ENCODE measurements at regions not wholly inside any gene's neighbourhood (a gene's known extent, or its start where the extent isn't known, plus 50 kb on each side); places are given as distances from the start of the nearest gene placed in this dataset.
A peak's percentile ranks its signal among the peaks of the same experiment; 100 is the strongest.

DNA sequence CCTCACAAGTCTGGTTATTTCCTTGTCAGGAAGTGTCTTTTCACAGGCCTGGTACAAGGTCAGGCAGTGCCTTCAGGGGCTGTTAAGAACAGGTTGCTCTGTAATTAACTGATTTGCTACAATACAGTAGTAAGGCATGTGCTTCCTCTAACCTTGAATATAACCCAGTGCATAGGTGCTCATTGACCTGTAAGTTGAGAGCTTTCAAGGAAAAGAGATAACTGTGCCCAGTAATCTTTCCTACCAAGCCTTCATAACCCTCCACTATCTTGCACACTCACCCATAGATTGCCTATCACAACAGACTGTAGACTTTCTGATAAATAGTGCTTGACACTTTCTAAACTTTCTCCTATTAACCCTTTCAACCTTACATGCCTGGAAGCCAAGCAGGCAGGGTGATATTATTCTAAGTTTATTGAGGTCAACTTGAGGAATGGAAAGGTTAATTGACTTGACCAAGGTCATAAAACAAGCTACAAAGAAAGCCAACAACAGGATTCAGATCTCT, 148.1 kb downstream of the PPARGC1A start:
- peak; percentile 86 for DNase-seq (ENCODE audit: low read depth)

DNA sequence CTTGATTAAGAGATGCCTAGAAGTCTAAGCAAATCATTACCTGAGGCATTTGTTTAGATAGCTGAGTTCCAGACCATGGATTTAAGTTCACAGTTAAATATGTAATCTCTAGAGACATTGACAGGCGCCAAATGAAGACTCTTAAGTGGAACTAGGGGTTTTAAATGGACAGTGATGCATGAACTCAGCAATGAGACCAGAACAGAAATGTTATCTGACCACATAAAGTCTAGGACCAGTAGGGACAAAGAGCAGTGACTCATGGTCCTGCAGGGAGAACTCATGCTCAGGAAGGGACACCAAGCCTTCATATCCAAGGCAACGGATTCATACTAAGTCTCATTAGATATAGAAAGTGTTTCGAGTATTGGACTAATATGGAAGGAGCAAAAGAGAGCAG, 152.3 kb downstream of the PPARGC1A start:
- DNase-seq (ENCODE audit: low read depth): peak; percentile 80

DNA sequence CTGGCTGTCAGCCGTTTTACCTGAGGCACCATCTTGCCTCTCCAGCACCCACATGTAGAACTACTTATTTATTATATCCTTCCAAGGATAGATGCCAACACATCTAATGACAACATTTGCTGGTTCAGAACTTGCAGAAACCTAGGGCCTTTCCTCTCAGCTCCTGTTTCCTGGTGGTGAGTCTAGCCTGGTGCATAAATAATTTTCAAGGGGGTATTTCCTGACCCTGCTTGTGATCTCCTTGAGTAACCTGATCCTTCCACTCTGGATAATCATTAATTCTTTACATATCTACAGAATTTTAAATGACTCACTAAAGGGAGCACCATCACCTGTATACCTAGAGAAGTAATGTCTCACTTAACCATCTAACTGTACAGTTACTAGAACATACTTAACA, 153.4 kb downstream of the PPARGC1A start:
- peak; percentile 73 for DNase-seq (ENCODE audit: low read depth)

DNA sequence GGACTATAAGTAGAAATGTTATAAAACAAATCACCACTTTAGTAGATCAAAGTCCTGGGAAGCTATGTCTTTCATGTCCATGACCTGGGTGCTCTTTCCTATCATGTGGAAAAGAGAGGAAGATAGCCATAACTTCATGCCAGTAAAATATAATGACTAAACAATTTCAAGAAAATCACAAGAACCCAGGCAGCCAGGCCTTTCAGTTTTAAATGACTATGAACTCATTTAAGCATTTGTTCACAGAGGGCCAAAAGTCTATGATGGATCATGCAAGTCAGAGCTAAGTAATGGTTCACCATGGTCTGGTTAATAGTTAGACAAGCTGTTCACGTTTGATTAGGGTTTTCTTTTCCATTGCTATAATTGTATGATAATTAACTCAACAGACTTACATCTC, 155.8 kb downstream of the PPARGC1A start:
- peak; percentile 94 for DNase-seq (ENCODE audit: low read depth)

DNA sequence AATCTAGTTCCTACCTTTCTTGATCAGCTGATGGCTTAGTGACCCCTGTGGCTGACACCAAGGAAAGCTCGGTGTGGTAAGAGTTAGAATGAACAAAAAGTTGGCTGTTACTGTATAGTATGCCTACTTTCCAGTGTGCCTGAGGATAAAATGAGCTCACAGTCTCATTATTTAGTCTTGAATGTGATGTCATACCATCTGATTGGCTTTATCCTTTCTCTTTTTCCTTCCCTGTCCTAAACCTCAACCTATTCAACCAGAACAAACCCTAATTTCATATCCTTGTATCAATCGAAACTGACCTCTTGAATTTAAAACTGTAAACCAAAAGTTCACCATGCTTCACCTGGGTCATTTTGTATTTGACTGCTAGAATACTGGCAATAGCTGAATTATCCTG, 156.4 kb downstream of the PPARGC1A start:
- peak; percentile 63 for DNase-seq (ENCODE audit: low read depth)

DNA sequence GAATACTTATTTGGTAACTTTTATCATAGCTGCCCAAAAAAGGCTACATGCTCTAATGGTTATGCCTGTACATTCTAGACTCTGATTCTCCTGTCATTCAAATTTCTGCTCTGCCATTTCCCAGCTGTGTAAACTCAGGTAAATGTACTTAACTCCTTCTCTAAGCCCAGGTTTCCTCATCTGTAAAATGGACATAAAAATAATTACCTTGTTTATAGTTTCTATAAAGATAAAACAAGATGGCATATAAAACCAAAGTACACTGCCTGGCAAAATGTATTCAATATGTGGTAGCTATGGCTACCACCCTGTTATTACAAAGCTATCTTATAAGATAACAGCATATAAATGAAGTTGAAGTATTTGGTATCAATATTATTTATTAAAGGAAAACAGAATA, 158.8 kb downstream of the PPARGC1A start:
- no peak for DNase-seq (ENCODE audit: low read depth)

DNA sequence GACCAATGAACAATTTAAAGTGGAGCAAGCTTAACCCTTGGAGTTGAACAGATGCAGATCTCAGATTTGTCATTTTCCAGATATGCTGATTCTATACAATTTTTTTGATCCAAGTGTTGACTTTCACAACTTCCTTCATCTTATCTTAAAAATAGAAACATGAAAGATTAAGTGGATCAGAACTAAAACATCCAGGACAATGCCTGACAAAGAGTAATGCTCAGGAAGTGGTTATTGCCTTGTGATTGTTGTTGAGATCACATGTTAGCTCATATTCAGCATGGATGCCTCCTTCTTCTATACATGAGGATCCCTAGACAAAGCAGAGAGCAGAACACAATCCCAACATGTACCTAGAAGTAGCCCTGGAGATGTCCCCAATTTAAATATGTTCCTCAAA, 160.9 kb downstream of the PPARGC1A start:
- DNase-seq (ENCODE audit: low read depth): peak; percentile 38

DNA sequence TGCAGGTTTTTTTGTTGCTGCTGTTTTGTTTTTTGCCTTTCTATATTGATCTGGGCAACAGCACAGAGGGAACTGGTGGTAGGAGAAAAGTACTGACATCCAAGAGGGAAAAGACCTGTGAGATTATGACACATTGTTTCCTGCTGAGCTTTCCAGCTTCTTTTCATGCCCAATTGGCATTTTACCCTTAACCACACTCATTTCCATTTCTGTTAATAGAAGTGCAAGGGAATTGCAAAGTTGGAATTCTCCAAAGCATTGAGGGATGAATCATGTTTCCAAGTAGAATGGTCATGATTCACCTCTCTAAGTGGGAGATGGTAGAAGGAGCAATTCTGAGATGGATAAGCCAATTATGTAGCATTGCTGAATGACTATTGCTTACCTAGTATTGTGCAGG, 161.5 kb downstream of the PPARGC1A start:
- DNase-seq (ENCODE audit: low read depth): peak; percentile 100

DNA sequence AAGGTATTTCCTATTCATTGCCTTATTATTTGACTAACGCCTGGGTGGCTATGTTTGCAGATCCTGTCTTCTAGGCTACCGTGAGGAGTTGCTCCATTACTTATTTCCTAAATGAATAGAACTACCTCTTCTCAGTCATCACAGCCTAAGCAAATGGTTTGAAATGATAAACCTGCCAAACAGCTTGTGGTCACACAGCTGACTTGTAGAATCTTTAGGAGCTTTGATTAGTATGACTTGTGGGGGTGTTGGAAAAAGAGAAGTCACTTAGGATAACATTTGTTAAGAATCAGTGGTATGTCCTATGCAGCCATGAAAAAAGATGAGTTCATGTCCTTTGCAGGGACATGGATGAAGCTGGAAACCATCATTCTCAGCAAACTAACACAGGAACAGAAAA, 169.3 kb downstream of the PPARGC1A start:
- DNase-seq (ENCODE audit: low read depth): peak; percentile 28

DNA sequence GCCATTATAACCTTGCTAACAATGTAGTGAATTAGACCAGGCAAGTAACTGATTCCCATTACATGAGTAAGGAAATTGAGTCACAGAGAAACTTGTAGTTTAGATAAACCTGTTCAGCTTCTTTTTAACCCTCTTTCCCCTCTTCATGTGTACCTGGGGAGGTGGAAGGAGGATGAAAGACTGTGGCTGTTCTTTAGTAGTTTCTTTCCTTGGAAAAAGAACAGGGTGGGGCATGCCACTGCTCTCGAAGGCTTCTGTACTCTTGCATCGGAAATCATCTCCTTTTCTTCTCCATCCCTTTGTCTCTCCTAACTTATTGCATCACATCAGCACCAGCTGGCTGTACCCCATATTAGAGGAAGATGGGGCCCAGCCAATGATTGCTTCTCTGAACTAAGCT, 171.4 kb downstream of the PPARGC1A start:
- no peak for DNase-seq (ENCODE audit: low read depth)

DNA sequence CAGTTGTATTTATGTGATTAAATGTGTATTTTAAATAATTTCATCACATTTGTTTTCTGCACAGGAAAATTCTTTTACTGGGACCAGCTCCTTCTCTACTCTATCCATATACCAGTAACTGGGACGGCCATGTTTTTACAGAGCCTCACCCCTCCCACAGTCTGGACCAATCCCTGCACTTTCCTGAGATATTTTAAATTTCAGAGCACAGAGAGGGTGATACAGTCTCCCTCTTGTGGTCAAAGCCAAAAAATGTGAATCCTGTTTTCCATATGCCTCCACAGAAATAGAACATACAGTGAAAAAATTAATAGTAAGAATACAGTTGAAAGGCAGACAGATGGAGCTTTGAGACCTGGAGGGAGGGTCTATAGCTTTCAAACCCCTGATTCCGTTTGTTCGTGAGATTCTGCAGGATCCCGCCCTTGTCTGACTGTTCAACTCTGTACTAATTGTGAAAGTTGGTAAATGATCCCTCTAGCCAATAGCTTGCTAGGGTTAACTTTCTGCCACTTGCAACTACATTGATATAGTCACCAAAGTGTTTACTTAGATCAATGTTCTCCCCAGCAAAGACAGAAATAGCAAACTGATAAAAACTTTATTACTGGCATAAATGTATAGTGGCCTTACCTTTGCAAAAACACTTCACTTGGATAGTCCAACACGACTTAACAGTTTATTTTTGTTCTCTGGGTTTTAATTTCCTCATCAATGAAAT, 172.2 kb downstream of the PPARGC1A start:
- peak; percentile 29 for DNase-seq (ENCODE audit: low read depth)

DNA sequence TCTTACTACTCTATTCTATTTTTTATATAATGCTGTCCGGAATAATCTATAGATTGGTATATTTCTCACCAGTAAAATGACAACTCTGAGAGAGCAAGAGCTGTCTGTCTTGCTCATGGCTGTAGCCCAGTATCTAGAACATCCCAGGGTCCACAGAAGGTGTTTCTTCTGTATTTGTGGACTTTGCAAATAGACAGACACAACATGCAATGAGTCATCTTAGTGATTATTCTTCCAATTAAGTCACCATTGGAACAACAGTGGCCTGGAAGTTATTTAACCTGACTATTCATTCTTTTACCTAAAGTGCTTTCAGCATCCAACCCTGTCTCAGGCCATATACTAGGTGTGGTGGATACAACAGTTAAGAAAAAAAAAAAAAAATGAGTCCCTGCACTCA, 179.5 kb downstream of the PPARGC1A start:
- DNase-seq (ENCODE audit: low read depth): peak; percentile 63

DNA sequence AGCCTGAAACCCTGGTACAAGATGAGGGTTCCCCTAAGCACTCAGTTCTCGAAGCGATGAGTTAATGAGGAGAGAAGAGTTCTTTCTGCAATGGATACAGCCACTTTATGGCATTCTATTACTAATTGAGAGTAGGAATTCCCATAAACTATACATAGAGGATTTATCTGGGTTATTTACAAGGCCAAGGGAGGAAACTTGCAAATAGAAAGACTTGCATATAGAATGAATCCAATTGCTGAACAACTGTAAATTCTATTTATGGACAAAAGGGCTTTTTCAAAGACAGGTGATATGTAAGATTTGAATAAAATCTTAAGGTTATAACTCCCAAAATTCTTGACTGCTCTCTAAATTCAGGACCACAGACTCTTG, 182.2 kb downstream of the PPARGC1A start:
- DNase-seq (ENCODE audit: low read depth): no peak

DNA sequence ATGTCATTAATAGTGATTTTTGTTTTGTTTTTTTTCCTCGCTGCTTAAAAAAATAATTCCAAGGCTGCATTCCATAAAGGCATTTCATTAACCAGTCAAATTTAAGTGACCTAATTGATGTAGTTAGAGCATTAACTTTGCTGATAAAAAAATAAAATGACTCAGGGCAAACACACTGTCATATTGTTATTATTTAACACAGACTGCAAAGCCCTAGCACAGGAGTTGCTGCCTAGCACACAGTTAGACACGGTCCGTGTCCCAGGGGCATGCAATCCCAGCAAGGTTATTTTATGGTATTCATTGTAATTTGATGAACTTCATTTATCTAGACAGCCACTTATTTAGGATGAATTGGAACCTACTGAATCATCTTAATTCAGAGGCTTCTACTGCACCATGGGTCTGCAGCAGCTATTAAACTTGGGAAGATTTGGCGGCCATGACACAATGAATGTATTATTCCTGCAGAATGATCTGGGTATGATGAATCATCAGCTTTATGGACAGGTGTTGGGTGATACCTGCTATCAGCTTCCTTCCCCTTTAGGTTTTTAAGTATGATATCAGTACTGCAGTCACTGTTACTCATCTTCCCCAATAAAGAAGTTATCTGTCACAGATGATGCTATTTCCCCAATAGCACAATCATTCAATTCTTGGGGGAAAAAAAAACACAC, 182.7 kb downstream of the PPARGC1A start:
- DNase-seq (ENCODE audit: low read depth): peak; percentile 88

DNA sequence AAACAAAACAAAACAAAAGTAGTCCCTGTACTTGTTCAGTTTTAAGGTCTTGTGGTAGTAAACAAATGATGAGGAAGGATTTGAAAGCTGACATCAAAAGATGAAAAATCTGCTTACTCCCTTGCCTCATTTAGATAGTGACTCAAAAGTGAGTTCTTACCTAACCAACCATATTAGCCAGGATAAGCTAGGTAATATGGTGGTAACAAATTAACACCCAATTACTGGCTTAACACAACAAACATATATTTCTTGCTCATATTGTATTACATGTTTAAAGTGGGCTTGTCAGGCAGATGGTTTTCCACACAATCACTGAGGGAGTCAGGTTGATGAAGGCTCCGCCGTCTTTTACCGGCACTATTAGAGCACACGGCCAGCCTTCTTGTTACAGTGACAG, 189.7 kb downstream of the PPARGC1A start:
- DNase-seq (ENCODE audit: low read depth): no peak

DNA sequence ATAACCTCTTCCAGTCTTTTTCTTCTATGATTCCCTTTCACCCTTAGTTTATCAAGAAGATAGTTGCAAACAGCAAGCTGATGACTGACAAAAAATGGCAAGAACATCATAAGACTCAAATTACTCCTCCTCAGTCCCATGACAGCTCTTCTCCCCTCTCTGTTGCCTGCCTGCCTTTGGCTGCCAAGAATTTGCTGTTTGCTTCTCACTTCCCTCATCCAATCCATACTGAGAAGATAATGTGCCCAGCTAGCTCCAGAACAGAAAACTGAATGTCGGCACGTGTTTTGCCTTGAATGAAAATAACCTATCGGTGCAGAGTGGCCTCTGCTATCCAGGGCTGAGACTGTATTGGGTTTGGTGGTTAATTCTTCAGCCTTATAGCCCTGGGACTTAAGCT, 192.1 kb downstream of the PPARGC1A start:
- DNase-seq (ENCODE audit: low read depth): no peak

DNA sequence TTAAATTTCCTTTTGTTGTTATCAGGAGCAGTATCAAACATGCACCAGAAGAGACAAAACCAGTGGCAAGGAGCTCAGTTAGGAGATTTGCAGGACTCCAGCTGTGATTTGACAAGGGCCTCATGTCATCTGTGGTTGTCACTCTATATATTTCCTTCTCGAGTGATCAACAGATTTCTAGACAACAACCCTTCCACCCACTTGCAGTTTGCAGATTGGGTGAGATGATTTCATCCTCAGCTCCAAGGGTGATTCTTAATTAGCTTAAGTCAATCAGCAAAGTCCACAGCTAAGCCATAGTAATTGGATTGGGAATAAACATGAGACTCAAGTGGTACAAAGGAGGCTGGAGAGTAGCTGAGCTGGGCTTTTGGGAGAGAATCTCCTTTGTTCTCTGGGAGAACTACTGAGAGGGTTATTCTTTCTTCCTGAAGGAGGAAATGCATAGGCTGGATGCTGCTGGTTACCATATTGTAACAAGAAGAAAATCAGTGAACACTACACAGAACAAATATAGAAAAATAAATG, 192.8 kb downstream of the PPARGC1A start:
- no peak for DNase-seq (ENCODE audit: low read depth)

DNA sequence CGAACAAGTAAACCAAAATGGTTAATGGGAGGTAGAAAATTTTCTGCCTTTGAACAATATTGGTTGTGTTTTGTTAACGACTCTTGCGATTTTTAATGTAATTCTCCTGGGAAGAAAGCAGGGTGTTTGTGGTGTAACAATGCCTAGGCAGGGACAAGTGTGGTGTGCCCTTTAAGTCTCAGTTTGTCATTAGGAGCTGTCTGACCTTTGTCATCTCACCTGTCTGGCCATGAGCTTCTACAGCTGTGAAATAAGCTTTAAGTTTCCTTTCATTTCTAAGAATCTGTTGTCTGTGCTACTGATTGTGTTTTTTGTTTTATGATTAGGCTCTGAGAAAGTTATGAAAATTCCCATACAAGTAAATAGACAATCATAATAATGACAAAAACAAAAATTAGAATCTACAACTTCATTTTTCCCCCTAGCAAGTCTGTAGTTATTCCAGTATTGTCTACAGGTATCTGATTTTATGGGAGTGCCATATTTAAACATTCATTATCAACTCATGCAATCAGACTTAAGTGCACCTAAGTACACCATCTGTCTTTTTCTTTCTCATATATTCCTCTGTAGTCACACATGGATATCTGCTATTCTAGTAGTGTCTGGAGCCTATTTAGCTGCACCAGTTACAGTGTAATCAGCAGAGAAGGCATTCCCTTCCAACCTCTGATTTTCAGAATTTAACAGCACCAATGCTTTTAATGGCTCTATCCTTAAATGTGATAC, 203.5 kb downstream of the PPARGC1A start:
- DNase-seq (ENCODE audit: low read depth): no peak

DNA sequence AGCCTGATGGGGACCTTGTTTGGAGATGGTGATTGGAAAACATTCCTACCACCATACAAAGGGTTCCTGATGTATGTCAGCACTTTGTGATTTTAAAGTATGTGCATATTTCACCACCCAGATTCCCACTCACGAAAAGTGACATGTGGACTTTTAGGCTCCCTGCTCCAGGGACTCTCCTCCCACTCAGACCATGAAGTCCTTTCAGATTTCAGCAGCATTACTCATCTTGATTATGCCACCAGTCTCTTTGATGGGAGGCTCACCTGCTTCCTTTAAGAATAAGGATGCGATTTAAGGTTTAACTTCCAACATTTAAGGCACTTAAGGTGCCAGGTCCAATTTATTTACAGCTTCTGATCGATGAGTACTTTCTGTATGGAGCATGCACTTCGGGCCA, 204.4 kb downstream of the PPARGC1A start:
- peak; percentile 59 for DNase-seq (ENCODE audit: low read depth)

DNA sequence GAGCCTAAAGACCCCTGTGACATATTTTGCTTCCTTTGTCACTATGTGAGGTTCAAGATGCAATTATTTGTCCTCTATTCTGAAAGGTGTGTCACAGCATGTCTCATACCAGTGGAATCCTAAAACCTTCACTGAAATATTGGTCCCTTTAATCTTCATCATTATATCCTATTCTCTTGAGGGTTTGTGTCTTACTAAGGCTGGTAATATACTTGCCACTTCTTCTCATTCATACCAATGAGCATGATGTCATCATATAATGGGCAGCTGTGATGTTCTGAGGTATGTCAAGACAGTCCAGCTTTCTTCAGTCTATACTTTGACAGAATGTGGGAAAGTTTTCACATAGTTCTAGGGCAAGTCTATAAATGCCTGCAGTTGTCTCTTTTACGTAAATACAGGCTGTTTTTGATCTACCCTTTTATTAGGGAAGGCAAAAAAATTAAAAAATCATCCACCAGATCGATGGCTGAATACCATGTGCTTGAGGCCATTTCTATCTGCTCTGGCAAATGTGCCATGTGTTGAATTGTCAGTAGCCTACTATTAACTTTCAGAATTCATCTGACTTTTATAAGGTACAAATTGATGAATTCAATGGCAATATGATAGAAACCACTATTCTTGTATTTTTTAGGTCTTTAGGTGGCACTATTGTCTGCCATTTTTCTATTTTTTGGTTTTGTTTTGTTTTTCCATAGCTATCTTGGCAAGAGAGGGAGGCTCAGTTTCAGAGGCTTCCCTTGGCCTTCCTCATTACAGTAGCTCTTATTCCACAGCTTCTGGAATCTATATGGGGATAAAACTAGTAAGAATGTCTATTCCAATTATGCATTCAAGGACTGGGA, 209.0 kb downstream of the PPARGC1A start:
- peak; percentile 32 for DNase-seq (ENCODE audit: low read depth)

DNA sequence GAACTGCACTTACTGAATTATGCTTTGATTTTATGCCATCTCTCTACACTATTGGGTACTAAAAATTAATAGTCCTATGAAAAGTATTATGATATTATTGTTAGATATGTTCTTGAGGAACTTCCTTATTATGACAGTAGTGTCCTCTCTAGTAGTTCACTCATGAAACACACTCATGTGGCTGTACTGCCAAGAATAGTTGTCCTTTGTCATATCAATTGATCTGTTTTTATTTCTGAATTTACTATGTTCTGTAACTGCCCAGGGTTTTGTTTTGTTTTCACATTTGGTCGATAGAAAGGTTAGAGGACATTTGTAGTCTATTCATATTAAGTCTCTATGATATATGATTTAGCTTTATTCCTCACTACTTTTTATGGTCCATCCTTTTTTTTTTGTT, 215.2 kb downstream of the PPARGC1A start:
- DNase-seq (ENCODE audit: low read depth): no peak

DNA sequence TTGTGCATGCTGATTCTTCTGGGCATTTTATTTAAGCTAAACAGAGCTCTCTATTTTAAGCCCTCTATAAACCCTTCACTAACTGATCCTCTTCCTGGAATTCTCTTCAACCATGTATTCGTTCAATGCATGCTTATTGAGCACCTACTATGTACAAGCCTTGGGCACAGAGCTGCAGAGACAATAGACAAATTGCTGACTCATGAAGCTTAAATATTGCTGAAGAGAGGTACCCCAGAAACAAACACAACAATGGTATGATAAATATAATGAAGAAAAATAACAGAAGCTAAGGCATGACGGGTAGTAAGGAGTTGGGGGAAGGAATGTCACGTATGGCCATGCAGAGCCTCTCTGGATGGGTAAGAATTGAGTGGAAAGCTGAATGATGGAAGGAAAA, 222.2 kb downstream of the PPARGC1A start:
- no peak for DNase-seq (ENCODE audit: low read depth)
